Fibroblast of upper back skin (primary cell): ENCODE measurements at regions not wholly inside any gene's neighbourhood (a gene's known extent, or its start where the extent isn't known, plus 50 kb on each side); places are given as distances from the start of the nearest gene placed in this dataset.

Experiments
- DNase-seq: peaks from one replicate; pipeline ENCODE4 v3.0.0-alpha.2; 2013

- no peak for DNase-seq
These were observed 151.9 kb downstream of the FAM43A start for GRCh38 chr3:194837457-194838127.

GRCh38 chr3:194838236-194838635 is 152.6 kb downstream of the FAM43A start:
- no peak for DNase-seq

- peak; percentile 20 for DNase-seq
These were observed 155.2 kb downstream of the FAM43A start for GRCh38 chr3:194840661-194841514.

- no peak for DNase-seq
These were observed 155.8 kb downstream of the FAM43A start for GRCh38 chr3:194841515-194841841.

- no peak for DNase-seq
These were observed 157.9 kb downstream of the FAM43A start for GRCh38 chr3:194843556-194843955.

GRCh38 chr3:194844046-194844445 is 158.4 kb downstream of the FAM43A start:
- no peak for DNase-seq

GRCh38 chr3:194849166-194849875 is 163.6 kb downstream of the FAM43A start:
- no peak for DNase-seq

- no peak for DNase-seq
These were observed 165.6 kb downstream of the FAM43A start for GRCh38 chr3:194851254-194851653.

- no peak for DNase-seq
These were observed 166.3 kb downstream of the FAM43A start for GRCh38 chr3:194851941-194852340.

GRCh38 chr3:194852345-194852744 is 166.7 kb downstream of the FAM43A start:
- no peak for DNase-seq

GRCh38 chr3:194852831-194853508 is 167.3 kb downstream of the FAM43A start:
- no peak for DNase-seq

- DNase-seq, result no peak
These were observed 168.5 kb downstream of the FAM43A start for GRCh38 chr3:194854206-194854605.

GRCh38 chr3:194854659-194855390 is 169.1 kb downstream of the FAM43A start:
- no peak for DNase-seq

GRCh38 chr3:194856296-194856695 is 170.6 kb downstream of the FAM43A start:
- no peak for DNase-seq

- peak; percentile 19 for DNase-seq
These were observed 171.9 kb downstream of the FAM43A start for GRCh38 chr3:194857469-194858113.

- DNase-seq, result no peak
These were observed 172.7 kb downstream of the FAM43A start for GRCh38 chr3:194858382-194858781.

- DNase-seq, result no peak
These were observed 175.0 kb downstream of the FAM43A start for GRCh38 chr3:194860725-194861124.

GRCh38 chr3:194861375-194861774 is 175.7 kb downstream of the FAM43A start:
- DNase-seq, result no peak

- no peak for DNase-seq
These were observed 179.4 kb downstream of the FAM43A start for GRCh38 chr3:194865061-194865460.

GRCh38 chr3:194865615-194866014 is 179.9 kb downstream of the FAM43A start:
- no peak for DNase-seq

- no peak for DNase-seq
These were observed 180.6 kb downstream of the FAM43A start for GRCh38 chr3:194866236-194866635.
